Kidney capillary endothelial cell (primary cell): ENCODE measurements at regions not wholly inside any gene's neighbourhood (a gene's known extent, or its start where the extent isn't known, plus 50 kb on each side); places are given as distances from the start of the nearest gene placed in this dataset.
"Not testable (repeated sequence)": the region's sequence is repeated elsewhere in the genome, so short reads cannot be mapped to it uniquely, and the experiment has no call there.

Experiments
- DNase-seq: peaks from one replicate; pipeline ENCODE4 v3.0.0-alpha.2; 2018; ENCODE audit warnings: low spot score

DNA sequence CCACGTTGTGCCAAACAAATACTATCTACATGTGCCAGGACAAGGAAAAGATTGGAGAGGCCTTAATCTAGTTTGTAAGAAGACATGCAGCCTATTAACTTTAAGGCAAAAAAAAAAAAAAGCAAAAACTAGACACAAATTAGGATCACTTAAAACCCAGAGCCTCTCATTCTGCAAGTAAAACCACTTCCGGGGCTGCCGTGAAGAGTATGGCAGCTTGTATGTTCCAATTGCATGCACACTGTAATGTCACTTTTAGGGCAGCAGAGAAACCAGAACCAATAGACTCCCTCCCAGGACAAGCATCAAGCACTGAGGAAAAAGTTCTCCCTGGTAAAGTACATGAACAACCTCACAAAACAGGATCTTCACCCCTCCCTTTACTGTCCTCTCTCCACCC lies 70.6 kb downstream of the RSL24D1 start:
- DNase-seq, result no peak

DNA sequence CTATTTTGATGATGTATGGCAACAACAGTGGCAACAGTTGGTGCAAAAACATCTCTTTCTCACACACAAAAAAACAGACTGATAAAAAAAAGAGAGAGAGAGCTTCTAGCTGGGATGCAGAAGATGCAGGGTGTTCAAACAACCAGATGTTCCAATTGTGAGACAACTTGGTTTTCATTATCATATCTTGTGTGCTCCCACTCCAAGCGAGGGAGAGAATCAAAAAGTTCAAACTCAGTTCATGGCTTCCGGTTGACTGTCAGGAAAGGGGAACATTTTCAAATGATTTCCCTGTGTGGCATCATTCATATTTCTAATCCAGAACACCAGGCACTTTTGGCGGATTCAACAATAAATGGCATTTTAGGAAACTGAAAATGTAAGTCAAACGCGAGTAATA lies 72.1 kb downstream of the RSL24D1 start:
- no peak for DNase-seq

DNA sequence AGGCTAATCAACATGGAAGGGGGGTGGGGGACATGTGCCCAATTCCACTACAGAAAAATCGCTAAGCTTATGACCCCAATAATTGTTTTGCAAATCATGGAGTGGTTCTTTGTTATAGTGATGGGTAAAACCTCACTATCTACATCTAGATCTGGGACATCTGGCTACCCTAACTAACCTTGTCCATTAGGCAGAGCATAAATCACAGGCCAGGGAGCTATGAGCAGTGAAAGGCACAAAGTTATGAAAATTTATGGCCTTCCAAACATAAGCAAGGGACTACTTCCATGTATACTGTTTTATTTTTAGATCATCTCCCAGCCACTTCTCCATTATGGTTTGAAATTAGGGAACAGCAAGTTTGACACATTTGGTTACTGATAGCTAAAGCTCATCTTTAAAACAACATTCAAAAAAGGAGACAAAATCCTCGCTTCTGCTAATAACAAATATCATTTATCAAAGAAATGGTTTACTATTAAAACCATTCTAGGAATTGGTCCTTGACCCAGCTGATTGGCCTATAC lies 78.3 kb downstream of the RSL24D1 start:
- DNase-seq, result no peak

DNA sequence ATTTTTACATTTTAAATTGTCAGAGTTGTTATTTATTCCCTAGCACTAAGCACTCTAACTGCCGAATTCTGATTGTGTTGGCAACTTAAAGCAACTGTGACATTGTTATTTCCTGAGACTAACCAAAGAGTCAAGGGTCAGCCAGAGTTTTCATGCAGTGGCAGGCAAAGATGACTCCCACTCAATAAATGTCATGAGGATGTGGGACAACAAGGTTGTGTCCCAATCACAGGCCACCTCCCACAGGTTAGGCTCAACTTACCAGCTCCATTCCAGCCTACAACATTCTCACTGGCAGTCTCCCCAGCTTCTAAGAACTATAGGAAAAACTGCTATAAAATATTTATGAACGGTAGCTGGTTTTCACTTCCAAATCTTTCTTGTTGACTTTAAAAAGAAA lies 80.1 kb downstream of the RSL24D1 start:
- no peak for DNase-seq

DNA sequence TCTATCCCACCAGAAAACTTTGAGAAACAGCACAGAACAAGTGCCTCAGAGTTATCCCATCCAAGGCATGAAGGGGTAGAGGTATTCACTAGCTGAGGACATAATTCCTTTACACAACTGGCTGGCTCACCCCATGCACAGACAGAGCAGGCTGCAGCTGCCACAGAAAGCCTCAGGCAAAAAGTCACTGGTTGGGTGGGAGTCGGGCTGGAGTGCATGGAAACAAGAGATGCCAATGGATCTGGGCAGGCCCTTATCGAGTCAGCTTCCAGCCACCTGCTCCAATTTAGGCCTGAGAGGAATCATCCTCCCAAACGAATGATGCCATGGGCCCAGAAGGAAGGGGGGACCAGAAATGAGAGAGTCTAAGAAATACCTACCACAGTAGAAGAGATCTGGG lies 83.0 kb downstream of the RSL24D1 start:
- DNase-seq, result no peak

DNA sequence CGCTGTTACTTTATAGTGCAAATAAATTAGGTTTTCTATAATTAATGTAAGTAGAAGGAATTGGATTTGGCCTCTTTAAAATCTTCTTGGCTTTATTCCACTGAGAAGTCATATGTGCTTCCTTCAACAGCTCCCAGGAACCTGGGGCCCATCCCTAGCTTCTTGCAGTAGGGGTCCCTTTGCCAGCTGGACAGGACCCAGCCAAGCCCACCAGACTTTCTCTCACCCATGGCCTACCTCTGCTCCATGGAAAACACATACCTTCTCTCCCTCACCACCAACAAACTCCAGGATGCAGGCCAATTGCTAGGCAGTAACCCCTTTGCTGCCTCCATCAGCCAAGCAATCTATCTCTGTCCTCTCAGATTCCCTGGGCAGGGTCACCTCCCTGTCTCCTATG lies 84.0 kb downstream of the RSL24D1 start:
- DNase-seq, result no peak

DNA sequence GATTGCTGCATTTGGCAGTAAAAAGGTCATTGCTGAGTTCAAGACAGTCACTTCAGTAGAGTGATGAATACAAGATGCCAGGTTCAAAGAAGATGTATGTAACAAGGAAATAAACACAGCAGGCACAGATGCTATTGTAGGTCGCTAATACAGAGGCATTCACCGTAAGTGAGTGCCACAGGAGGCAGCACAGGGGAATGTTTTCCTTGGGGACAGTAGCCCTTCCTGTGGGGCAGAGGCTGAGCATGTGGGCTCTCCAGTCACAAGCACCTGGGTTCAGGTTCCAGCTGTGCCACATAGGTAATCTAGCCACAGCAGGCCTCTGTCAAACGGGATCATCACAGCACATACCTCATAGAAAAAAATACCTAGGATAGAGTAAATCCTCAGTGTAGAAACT lies 86.3 kb downstream of the RSL24D1 start:
- no peak for DNase-seq

DNA sequence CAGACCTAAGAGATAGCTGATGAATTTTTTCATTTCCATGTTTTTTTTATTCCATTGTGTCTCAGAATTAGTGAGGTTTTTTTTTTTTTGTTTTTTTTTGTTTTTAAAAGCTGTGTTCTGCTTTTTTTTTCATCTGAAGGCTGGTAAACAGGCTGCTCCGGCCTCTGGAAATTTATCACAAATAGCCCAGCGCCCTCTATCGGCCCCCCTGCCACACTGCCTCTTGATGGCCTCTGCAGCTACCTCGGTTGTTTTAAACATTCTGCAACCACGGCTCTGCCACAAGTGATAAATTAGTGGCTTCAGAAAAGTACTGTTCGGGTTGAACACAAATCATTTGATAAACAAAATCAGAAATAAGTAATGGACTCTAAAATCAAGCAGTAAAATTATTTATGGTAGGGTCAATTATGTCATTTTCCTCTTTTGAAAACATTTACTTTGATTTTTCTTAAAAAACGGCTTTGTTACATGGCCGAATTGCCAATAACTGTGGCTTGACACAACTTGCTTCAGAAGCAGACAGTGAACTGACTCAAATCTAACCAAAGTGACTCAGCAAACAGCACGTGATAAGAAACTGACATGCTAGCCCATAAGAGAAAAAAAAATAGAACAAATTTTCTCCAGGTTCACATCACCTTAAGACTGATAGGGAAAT lies 87.8 kb downstream of the RSL24D1 start:
- peak; percentile 45 for DNase-seq

DNA sequence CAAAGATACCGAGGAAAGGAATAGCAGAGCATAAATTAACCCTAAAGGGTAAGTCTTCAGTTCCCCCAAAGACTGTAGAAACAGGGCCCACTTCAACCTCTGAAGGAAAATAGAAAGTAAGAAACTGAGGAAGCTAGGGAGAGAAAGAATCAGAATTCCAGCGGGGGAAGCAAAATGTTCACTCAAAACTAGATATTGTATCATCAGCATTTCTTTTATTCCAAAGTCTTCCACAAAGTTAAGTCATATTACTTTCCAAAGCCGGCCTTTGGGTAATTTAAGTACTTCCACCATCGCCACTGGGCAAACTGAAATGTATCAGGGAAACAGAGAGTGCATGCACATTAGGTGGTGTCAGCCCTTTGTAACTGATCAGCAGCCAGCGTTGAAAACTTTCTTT lies 88.3 kb downstream of the RSL24D1 start:
- no peak for DNase-seq

DNA sequence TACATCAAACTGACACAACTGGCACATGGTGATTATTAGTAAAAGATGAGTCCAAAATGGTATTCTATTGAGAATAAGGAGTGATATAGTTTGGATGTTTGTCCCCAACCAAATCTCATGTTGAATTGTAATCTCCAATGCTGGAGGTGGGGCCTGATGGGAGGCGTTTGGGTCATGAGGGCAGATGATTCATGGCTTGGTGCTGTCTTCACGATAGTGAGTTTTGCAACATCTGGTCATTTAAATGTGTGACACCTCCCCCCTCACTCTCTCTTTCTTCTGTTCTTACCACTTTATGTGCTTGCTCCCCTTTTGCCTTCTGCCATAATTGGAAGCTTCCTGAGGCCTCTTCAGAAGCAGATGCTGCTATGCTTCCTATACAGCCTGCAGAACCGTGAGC lies 90.6 kb downstream of the RSL24D1 start:
- DNase-seq, result no peak

DNA sequence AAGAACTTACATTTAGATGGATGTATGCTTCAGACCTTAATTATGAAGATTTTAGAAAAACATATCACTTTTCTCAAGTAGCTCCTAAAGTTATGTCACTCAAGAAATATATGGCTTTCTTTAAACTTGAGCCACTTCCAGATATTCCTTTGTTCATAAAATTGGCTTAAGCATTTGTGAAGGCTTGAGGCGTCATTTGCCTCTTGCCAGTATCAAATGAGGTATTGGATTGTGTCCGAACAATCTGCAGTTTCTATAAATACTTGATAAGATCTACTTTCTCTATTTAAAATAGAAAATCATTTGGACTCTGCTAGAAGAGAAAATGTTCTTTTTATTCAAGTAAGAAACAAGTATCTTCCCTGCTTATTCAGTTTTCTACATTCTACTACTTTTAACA lies 102.6 kb downstream of the RSL24D1 start:
- DNase-seq, result no peak

DNA sequence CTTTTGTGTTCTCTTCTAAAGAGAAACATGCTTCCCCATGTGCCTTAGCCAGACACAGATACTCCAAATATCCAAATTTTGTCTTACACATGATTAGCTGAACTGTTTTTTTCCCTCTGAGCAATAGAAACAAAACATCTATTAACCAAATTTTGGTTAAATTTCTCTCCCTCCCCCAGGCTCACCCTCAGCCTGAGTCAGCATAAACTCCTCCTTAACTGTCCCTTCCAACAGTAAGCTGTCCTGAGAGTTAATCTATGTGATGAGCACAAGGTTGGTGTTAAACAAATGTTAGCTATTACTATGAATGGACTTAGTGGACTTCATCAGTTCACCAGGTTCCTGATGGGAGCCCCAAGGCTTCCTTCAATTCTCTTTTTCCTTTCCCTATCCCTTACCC lies 108.5 kb downstream of the RSL24D1 start:
- no peak for DNase-seq

DNA sequence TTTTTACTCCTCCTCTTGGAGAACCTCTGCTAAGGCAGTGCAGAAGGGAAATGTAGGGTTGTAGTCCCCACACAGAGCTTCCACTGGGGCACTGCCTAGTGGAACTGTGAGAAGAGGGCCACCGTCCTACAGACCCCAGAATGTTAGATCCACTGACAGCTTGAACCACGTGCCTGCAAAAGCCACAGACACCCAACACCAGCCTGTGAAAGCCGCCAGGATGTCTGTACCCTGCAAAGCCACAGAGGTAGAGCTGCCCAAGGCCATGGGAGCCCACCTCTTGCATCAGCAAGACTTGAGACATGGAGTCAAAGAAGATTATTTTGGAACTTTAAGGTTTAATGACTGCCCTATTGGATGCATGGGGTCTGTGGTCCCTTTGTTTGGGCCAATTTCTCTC lies 112.1 kb downstream of the RSL24D1 start:
- DNase-seq, result no peak

DNA sequence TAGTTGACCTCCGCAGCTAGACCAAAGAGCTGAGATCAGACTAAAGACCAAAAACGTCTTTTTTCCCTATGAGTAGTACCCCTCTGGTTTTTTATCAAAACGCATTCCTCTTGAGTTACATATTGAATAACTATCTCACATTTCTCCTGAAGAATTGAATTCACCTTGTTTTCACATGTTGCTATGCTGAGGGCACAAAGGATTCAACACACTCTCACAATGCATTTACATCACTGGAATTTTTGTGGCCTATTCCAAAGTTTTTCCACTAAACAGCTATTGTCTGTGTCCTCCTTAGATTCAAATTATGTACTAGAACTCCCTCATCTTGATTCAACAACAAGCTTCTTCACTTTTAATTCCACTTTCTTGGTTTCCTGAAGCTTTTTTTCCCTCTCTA lies 112.5 kb downstream of the RSL24D1 start:
- DNase-seq, result no peak

DNA sequence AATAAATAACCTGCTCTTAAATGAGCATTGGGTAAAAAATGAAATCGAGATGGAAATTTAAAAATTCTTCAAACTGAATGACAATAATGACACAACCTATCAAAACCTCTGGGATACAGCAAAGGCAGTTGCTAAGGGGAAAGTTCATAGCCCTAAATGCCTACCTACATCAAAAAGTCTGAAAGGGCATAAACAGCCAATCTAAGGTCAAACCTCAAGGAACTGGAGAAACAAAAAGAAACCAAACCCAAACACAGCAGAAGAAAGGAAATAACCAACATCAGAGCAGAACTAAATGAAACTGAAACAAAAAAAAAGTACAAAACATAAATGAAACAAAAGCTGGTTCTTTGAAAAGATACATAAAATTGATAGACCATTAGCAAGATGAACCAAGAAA lies 119.7 kb downstream of the RSL24D1 start:
- DNase-seq, result not testable (repeated sequence)

DNA sequence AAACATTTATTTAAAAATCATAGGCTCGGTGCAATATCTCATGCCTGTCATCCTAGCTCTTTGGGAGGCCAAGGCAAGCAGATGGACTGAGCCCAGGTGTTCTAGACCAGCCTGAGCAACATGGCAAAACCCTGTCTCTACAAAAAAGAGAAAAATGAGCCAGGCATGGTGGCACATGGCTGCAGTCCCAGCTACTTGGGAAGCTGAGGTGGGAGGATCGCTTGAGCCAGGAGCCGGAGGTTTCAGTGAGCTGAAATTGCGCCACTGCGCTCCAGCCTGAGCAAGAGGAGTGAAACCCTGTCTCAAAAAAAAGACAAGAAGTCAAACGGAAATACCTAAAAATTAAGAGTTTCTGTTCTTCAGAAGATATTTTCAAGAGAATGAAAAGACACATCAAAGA lies 122.3 kb downstream of the RSL24D1 start:
- DNase-seq, result no peak

DNA sequence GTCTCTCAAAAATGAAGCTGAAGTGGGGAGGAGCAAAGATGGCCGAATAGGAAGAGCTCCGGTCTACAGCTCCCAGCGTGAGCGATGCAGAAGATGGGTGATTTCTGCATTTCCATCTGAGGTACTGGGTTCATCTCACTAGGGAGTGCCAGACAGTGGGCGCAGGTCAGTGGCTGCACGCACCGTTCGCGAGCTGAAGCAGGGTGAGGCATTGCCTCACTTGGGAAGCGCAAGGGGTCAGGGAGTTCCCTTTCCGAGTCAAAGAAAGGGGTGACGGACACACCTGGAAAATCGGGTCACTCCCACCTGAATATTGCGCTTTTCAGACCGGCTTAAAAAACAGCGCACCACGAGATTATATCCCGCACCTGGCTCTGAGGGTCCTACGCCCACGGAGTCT lies 132.8 kb downstream of the RSL24D1 start:
- DNase-seq, result not testable (repeated sequence)

DNA sequence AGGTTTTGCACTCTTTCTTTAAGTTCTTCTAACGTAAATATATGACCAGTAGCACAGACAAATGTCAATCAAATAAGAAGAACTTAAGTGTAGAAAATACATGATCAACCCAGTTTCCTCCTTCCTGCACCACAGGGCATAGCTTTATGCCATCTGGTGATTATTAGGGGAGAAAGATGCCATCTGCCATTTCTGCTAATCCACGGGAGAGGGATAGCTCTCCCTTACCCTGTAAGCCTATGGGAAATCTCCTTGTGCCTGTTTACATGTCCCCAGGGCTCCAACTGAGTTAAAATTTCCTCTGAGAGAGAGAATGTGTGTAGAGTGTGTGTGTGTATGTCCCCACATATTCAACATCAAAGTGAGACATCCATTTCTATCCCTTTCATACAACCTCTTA lies 135.9 kb downstream of the RSL24D1 start:
- DNase-seq, result no peak

DNA sequence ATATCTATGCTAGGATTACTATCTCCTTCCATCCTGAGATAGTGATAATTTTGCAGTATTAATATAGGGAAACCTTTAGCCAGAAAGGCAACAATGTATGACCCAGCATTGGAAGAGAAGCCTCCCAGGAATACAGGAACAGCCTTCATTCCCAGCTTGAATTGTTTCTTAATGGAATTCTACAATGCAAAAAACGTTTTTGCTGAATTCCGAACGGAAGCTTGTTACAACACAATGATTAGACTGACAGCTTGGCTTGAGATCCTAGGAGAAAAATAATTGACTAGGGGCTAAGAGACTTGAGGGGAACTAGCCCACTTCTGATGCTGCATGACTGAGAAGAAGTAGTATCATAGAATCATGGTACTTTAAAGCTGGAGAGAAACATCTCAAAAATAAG lies 140.2 kb downstream of the RSL24D1 start:
- DNase-seq, result no peak

DNA sequence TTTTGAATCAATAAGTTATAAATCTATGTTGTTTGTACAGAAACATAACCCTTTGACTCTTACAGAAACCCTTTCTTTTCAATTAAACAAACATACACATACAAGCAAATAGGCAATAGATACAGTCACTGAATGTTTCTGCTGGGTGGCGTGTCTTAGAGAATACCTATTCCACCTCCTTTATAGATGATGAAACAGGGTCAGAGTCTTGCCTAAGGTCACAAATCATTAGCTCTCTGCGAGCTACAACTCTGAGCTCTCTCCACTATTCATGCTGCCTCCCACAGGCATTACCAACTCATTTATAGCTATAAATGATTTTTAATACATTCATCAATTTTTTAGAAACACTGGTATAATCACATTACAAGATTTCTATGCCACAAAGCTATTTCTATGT lies 152.6 kb downstream of the RSL24D1 start:
- DNase-seq, result no peak

DNA sequence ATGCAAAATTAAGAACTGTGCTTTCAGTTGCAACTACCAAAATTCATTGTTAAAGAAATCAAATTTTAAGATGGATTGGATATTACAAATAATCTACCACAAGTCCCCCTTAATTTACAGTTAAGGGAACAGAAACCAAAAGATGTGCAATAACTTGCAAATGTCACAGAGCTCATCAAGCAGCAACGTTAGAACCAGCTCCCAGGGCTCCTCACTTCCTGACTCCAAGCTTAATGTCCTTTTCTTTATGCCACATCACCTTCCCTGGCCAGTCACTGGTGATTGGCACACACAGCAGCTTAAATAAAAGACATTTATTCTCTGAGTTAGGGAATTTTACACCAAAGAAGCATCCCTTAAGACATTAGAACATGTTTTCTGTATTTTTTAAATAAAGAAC lies 159.7 kb downstream of the RSL24D1 start:
- DNase-seq, result no peak

DNA sequence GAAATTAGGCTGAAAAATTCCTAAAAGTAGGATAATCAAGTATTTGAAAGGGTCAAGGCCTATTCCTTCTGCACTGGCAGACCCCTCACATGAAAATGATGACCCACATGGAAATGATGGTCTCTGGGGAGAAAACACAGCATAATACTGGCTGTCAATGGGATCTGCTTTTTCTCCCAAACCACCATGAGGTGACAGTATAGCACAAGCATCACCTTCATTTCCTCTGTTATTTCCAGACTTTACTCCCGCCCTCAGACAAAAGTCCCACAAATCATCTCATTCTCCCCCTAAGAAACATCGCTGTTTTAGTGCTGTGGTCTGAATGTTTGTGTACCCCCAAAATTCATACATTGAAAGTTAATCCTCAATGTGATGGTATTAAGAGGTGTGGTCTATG lies 161.0 kb downstream of the RSL24D1 start:
- DNase-seq, result no peak

DNA sequence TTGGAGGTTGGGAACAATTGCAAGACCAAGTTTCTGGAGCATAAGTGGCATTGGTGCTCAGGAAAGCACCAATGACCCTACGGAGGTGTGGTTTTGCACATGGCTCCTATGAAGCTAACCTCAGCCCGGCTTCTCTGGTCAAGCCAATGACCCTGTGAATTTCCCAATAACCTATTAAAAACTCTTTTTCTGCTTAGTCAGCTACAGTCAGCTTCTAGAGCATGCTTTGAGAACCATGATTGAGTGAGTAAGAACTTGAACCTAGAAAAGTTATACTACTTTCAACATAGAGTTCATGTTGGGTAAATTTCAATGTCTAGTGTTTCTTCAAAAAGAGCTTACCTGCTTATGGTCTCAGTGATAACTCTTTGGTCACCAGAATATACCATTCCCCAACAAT lies 163.2 kb downstream of the RSL24D1 start:
- DNase-seq, result no peak

DNA sequence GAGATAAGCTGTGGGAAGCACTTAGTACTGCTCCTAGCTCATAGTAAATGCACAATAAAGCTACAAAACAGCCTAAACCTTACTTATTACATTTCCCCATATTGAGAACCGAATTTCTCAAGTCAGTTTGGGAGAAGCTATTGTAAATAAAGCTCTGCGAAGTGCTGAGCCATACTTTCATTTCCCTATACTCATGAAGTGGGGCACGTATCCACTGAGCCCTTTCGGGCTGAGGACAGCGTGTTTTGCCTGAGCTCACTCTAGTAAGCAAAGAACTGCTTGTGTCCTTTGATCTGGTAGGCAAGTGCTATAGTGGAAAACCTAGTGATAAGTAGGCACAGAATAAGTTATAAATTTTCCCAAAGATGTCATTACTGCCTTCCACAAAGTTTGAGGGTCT lies 165.0 kb downstream of the RSL24D1 start:
- no peak for DNase-seq

DNA sequence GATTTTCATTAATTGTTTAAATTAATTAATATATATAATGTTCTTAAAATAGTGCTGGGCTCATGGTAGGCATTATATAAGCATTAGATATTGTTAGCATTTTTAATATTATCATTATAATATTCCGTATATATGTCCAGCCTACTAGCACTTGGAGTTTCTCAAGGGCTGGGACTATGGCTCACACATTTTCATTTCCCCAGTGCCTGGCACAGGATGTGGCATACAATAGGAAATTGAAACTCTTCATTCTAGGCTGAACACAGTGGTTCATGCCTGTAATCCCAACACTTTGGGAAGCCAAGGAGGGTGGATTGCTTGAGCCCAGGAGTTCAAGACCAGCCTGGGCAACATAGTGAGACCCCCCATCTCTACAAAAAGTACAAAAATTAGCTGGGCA lies 170.4 kb downstream of the RSL24D1 start:
- DNase-seq, result no peak
